Neural crest cell (in vitro differentiated cells): ENCODE measurements at regions not wholly inside any gene's neighbourhood (a gene's known extent, or its start where the extent isn't known, plus 50 kb on each side); places are given as distances from the start of the nearest gene placed in this dataset.
"Not testable (repeated sequence)": the region's sequence is repeated elsewhere in the genome, so short reads cannot be mapped to it uniquely, and the experiment has no call there.

Experiments
- DNase-seq: peaks from one replicate; pipeline ENCODE4 v3.0.0; 2021; ENCODE audit warnings: low read depth, mixed read lengths, low spot score
- H3K27ac Mint-ChIP-seq: one replicate; pipeline ENCODE4 v1.8.0; 2021; ENCODE audit warnings: mild to moderate bottlenecking, mixed read lengths; ENCODE audit not compliant: unreplicated experiment
- H3K27me3 Mint-ChIP-seq: 2 replicates; pipeline ENCODE4 v1.8.0; 2021; ENCODE audit warnings: low read depth, mild to moderate bottlenecking, mixed read lengths
- H3K36me3 Mint-ChIP-seq: 2 replicates; pipeline ENCODE4 v1.8.0; 2021; ENCODE audit warnings: low read depth, mild to moderate bottlenecking, mixed read lengths
- H3K4me1 Mint-ChIP-seq: 2 replicates; pipeline ENCODE4 v1.8.0; 2021; ENCODE audit warnings: mixed read lengths
- H3K4me3 Mint-ChIP-seq: one replicate; pipeline ENCODE4 v1.8.0; 2021; ENCODE audit warnings: mild to moderate bottlenecking, mixed read lengths
- H3K9me3 Mint-ChIP-seq: 2 replicates; pipeline ENCODE4 v1.8.0; 2021; ENCODE audit warnings: mixed read lengths
- TF ChIP-seq, protein P1 (sequence below): fragments of 200-600 bp; sonication (generic); conservative IDR thresholded peaks from 2 replicates; pipeline ENCODE4 v1.5.0; 2021; ENCODE audit warnings: antibody characterized with exemption, mild to moderate bottlenecking

DNA sequence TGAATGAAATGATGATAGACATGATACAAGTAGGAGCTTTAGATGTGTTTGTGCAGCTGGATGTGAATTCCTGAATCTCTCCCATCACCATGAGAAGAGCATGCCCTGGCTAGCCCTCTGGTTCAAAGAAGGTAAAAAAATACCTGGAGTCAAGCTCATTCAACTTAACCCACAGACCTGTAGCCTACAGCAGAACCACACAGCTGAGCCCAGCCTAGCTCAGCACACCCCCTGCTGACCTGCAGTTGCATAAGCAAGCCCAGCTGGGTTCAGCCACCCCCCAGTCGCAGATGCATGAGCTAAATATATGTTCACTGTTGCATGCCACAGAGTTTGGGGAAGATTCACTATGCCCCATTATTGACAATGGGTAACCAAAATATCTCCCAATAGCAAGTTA is 130.6 kb upstream of the RRN3 start:
- not testable (repeated sequence) for H3K9me3 Mint-ChIP-seq, H3K27me3 Mint-ChIP-seq, H3K4me1 Mint-ChIP-seq, H3K27ac Mint-ChIP-seq, DNase-seq, H3K4me3 Mint-ChIP-seq, H3K36me3 Mint-ChIP-seq

DNA sequence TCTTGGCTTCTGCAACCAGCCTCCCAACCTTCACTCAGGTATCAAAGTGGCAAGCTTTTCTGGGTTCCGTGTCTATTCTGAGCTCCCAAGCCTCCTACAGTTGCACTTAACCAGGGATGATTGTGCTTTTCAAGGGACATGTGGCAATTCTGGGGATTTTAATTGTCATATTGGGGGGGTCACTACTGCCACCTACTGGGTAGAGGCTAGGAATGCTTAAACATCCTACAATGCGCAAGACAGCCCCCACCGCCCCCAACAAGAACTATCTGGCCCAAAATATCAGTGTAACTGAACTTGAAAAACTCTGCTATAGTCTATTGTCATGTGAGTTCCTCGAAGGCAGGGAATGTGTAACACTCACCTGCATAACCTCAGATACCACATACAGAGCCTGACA is 129.3 kb upstream of the RRN3 start:
- not testable (repeated sequence) for H3K27ac Mint-ChIP-seq, H3K4me3 Mint-ChIP-seq, H3K9me3 Mint-ChIP-seq, H3K27me3 Mint-ChIP-seq, H3K36me3 Mint-ChIP-seq, DNase-seq, H3K4me1 Mint-ChIP-seq

DNA sequence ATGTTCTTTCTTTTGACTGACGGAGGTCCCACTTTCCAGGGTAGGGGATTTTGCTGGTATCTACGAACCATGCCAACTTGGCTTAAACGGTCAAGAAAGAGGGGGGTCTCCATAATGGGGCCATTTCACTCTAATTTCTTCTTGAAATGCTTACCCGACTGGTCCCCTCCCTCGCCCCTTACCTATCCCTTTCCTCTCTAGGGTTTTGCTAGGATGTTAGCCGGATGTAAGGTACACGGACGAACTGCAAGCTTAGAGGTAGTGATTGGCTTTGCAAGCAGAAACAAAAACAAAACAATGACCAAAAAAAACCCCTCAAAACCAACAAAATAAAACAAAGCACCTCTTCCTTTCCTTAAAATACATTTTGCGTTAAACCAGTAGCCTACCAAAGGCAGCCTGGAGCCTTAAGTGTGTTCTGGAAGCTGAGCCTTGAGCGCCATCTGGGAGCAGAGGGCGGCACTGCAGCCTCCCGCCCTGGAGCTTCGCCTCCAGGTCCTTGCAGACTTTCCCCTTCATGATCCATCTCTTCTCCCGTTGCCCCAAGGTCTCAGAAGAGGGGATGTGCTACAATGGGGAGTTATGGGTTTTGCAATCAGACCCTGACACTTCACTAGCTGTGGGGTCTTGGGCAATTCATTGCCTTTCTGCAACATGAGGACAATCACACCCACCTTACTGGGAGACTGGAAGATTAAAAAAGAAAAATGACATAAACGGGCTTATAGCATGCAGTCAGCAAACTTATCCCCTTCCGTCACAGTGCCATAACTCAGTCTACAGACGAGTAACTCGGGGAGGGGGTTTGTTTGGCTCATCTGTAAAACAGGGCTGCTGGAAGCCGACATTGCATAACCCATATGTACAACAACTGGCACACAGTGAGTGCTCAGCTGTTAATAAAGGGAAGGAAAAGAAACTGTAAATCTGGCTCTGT is 125.9 kb upstream of the RRN3 start:
- H3K27ac Mint-ChIP-seq, H3K4me1 Mint-ChIP-seq, H3K36me3 Mint-ChIP-seq, H3K4me3 Mint-ChIP-seq, H3K9me3 Mint-ChIP-seq, H3K27me3 Mint-ChIP-seq: not testable (repeated sequence)
- peak; percentile 14 for DNase-seq
- TF ChIP-seq, protein P1, sequence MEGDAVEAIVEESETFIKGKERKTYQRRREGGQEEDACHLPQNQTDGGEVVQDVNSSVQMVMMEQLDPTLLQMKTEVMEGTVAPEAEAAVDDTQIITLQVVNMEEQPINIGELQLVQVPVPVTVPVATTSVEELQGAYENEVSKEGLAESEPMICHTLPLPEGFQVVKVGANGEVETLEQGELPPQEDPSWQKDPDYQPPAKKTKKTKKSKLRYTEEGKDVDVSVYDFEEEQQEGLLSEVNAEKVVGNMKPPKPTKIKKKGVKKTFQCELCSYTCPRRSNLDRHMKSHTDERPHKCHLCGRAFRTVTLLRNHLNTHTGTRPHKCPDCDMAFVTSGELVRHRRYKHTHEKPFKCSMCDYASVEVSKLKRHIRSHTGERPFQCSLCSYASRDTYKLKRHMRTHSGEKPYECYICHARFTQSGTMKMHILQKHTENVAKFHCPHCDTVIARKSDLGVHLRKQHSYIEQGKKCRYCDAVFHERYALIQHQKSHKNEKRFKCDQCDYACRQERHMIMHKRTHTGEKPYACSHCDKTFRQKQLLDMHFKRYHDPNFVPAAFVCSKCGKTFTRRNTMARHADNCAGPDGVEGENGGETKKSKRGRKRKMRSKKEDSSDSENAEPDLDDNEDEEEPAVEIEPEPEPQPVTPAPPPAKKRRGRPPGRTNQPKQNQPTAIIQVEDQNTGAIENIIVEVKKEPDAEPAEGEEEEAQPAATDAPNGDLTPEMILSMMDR: peak; percentile 76

DNA sequence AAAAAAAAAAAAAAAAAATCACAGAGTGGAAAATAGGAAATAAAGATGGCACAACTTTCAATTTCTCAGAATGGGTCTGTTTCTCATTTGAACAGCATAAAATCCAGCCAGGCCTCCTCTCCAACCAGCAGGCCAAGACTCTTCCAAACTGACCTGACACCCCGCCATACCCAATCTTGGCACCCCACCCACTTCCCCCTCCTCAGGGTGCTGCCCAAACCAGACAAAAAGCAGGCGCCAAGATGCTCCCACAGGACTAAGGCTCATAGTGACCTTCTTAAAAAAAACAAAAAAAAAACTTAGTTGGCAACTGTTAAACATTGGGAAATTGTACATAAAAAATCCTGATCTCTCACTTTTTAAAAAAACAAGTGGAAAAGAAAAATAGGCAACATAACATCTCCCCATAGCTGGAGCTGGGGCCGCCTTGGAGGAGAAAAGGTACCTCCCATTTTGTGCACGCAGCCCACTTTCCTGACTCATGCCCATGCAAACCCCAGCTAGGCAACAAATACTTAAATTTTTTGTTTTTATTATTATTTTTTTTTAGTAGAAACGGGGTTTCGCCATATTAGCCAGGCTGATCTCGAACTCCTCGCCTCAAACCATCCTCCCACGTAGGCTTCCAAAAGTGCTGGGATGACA is 124.9 kb upstream of the RRN3 start:
- H3K36me3 Mint-ChIP-seq, H3K27ac Mint-ChIP-seq, DNase-seq, H3K9me3 Mint-ChIP-seq, H3K4me1 Mint-ChIP-seq, H3K4me3 Mint-ChIP-seq, H3K27me3 Mint-ChIP-seq: not testable (repeated sequence)

DNA sequence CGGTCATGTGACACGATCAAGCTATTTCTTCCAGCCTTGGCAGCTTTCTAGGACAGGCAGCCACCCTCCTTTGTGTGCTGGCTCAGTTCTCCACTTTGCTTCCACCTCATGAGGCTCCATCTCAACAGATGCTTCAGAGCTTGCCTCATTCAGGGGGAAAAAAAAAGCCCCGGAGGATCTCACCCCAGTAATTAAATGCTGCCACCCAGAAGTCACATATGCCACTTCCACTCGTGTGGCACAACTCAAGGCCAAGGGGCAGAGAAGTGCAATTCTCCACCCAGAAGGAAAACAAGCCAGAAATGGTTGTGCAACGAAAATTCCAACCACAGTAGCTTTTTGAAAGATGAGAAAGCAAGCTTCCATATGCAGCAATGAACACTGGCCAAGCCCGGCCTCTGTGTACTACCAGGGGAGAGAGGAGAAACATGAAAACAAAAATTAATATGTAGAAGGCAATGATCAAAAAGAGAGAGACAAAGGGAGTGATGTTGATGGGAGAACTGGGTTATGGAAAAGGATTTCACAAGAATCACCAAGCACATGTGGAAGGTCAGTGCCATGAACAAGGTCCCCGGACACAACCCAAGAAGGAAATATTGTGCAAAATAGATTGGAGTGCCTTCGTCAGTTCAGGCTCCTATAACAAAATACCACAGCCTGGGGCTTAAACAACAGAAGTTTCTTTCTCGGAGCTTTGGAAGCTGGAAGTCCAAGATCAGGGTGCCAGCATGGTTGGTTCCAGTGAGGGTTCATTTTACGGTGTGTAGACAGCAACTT is 113.3 kb upstream of the RRN3 start:
- not testable (repeated sequence) for DNase-seq, H3K27ac Mint-ChIP-seq, H3K4me3 Mint-ChIP-seq, H3K9me3 Mint-ChIP-seq, H3K27me3 Mint-ChIP-seq, H3K4me1 Mint-ChIP-seq, H3K36me3 Mint-ChIP-seq

DNA sequence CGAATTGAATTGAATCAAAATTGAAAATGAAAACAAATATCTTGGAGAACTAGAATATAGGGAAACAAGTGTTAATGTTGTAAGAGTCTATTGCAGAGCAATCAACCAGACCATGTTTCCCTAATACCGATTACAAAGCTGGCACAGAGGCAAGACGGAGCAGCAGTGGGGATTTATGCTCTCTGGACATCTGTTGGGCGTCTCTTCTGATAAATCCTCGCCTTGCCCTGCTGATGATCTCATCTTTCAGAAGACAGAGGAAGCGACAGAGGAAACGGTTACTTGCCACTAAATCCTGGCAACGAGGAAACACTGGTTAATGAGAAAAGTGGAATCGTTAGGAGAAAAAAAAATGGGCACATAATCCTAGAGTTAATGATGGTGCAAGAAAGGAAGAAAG is 112.4 kb upstream of the RRN3 start:
- H3K27me3 Mint-ChIP-seq, H3K4me1 Mint-ChIP-seq, DNase-seq, H3K27ac Mint-ChIP-seq, H3K9me3 Mint-ChIP-seq, H3K4me3 Mint-ChIP-seq, H3K36me3 Mint-ChIP-seq: not testable (repeated sequence)

DNA sequence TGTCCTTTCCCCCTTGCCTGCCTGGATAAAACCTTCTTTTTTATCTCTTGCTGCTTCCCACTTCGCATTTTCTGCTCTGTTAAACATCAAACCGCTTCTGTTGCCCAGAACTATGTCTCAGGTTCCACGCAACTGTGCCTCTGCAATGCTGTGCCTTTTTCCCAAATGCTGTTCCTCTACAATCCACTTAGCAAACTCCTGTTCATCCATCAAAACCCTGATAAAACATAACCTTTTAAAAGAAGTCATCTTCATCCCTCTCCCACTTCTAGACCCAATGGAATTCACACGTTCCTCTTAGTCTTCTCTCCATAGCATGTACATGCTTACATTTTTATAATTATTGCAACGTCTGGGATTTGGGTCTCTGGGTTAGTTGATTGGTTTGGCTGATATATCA is 111.9 kb upstream of the RRN3 start:
- not testable (repeated sequence) for H3K27ac Mint-ChIP-seq, H3K27me3 Mint-ChIP-seq, H3K9me3 Mint-ChIP-seq, H3K4me3 Mint-ChIP-seq, H3K4me1 Mint-ChIP-seq, H3K36me3 Mint-ChIP-seq, DNase-seq

DNA sequence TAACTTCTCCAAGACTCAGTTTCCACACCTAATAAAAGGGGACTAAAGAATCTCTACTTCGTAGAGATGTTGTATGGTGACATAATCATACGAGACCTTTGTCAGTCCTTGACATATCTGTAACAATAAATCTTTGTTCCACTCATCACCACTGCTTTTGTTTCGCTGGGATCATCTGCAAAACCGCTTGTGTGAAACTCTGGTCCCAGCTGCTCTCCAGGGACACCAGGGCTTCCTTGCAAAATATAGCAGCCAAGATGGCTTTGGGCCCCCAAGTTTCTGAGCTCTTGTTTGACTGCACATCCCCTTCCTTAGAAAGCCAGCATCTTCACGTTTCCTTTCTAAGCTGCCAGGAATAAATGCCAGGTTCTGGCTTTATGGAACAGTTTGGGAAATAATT is 110.5 kb upstream of the RRN3 start:
- DNase-seq, H3K27ac Mint-ChIP-seq, H3K27me3 Mint-ChIP-seq: not testable (repeated sequence)

DNA sequence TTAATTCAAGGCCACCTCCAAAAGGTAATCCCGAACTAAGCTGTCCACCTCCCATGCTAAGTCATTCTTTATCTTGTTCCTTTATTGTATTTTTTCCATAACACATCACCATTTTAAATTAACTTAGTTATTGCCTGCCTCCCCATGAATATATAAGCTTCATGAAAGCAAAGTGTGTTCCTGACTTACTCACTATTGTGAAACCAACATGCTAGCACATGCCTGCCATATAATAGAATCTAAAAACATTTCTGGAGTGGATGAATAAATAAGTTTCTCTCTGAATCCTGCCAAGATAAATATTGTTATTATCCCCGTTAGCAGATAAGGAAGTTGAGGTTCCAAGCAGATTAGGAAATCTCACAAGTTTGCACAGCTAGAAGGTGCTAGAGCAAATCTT is 98.7 kb upstream of the RRN3 start:
- H3K4me1 Mint-ChIP-seq, H3K4me3 Mint-ChIP-seq, H3K36me3 Mint-ChIP-seq, H3K9me3 Mint-ChIP-seq, H3K27ac Mint-ChIP-seq, H3K27me3 Mint-ChIP-seq, DNase-seq: not testable (repeated sequence)

More for the DNA sequence above, 110.5 kb upstream of the RRN3 start:
- not testable (repeated sequence) for H3K9me3 Mint-ChIP-seq, H3K36me3 Mint-ChIP-seq, H3K4me3 Mint-ChIP-seq, H3K4me1 Mint-ChIP-seq

DNA sequence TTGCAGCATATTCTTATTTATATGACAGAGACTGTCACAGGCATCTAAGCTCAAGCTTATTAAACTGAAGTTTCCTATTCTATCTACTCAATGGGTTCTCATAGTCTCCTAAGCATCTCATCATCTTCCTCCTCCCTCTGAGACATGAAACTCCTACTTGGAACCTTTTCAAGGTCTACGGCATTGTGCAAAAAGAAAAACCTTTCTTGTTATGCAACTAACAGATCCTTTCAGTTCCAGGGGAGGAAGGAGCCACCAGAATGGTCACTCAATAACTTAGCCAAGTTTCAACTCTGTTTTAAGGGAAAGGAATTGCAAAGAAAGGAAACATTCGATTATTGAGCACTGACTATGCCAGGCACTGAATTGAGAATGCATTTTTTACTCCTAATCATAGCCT is 98.1 kb upstream of the RRN3 start:
- not testable (repeated sequence) for H3K4me1 Mint-ChIP-seq, H3K27ac Mint-ChIP-seq, H3K27me3 Mint-ChIP-seq, DNase-seq, H3K9me3 Mint-ChIP-seq, H3K4me3 Mint-ChIP-seq, H3K36me3 Mint-ChIP-seq

DNA sequence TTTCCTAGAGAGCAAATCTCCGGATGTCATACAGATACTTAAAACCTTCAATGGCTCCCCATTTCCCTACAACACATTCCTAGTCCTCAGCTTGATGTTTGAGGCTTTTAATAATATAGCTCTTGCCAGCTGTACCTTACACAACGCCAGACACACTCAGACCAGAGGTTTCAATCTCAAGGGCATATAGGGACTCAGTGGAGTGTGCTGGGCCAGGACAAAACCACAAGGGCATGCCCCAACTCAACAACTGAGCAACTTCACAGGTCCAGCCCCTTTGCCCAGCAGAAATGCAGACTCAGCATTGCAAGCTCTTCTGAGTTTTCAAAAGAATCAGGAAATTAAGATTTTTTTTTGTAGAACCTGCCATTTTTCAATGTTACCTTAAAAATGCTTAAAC is 95.4 kb upstream of the RRN3 start:
- not testable (repeated sequence) for H3K27ac Mint-ChIP-seq, H3K4me1 Mint-ChIP-seq, H3K9me3 Mint-ChIP-seq, H3K4me3 Mint-ChIP-seq, H3K27me3 Mint-ChIP-seq, DNase-seq, H3K36me3 Mint-ChIP-seq
